HepG2 (cell line): ENCODE measurements at regions not wholly inside any gene's neighbourhood (a gene's known extent, or its start where the extent isn't known, plus 50 kb on each side); places are given as distances from the start of the nearest gene placed in this dataset.

Experiments used
- ATAC-seq: fragments of 200-7000 bp; cut with Tn5 transposase; 3 replicates; pipeline ENCODE4 v1.9.1; 2020; ENCODE audit warnings: mild to moderate bottlenecking, moderate library complexity
- BruUV-seq: library from RNA; stranded (reverse); fragments of 400-500 nt; replicated peaks from 2 replicates; lab custom pipeline; 2021; lab: Mats Ljungman, UMichigan
- CTCF ChIA-PET: fragments of 300-600 bp; formaldehyde crosslinking; extraction: SDS; loops from one replicate; lab custom pipeline; 2021; ENCODE audit warnings: low total read pairs, inconsistent platforms, low intra/inter-chr PET ratio; lab: Yijun Ruan, JAX
- POLR2A ChIA-PET: fragments of 350-600 bp; sonication (Branson Sonifier 250); formaldehyde crosslinking; loops from one replicate; lab custom pipeline; 2020; ENCODE audit warnings: antibody characterized with exemption, inconsistent platforms; lab: Yijun Ruan, JAX
- DNase-seq: peaks from one replicate; pipeline ENCODE4 v3.0.0-alpha.2; 2015; ENCODE audit warnings: low spot score
- FAIRE-seq: peaks from 3 replicates; lab custom pipeline; 2011; peaks lifted over from hg19 to GRCh38; lab: Jason Lieb, UNC
- H2AFZ ChIP-seq: one replicate; pipeline ENCODE4 v1.6.1; 2011; ENCODE audit warnings: low read length, inconsistent platforms
- H3K27ac ChIP-seq: fragments of 300-600 bp; 3 replicates; pipeline ENCODE4 v1.8.0; 2011; ENCODE audit warnings: mixed run types, mild to moderate bottlenecking, mixed read lengths, low read length, inconsistent platforms; ENCODE audit not compliant: insufficient read depth; ENCODE audit errors: extremely low read length
- H3K27me3 ChIP-seq, 2 experiments: fragments of 200-600 bp in 1 of 2; 2 replicates in 1 of 2; 3 replicates in 1 of 2; pipeline versions ENCODE4 v1.6.0 to v1.8.0; 2011; ENCODE audit warnings: low read length in 2 of 2, mild to moderate bottlenecking in 2 of 2, moderate library complexity in 2 of 2, inconsistent platforms in 1 of 2; ENCODE audit not compliant: insufficient read depth in 2 of 2, control insufficient read depth in 1 of 2
- H3K36me3 ChIP-seq, 2 experiments: fragments of 200-600 bp in 1 of 2; replicated peaks in 1 of 2; 2 replicates in 1 of 2; 3 replicates in 1 of 2; pipeline versions ENCODE4 v1.5.1 to v1.8.0; 2011; ENCODE audit warnings: low read length in 2 of 2, inconsistent platforms in 1 of 2; ENCODE audit not compliant: insufficient read depth in 2 of 2, control insufficient read depth in 1 of 2
- H3K4me1 ChIP-seq: 2 replicates; pipeline ENCODE4 v1.5.1; 2012; ENCODE audit warnings: low read length, inconsistent platforms; ENCODE audit not compliant: insufficient read depth
- H3K4me2 ChIP-seq: 2 replicates; pipeline ENCODE4 v1.6.0; 2011; ENCODE audit warnings: low read depth, low read length, inconsistent platforms
- H3K4me3 ChIP-seq, 3 experiments: fragments of 200-600 bp in 1 of 3; sonication (generic), shearing (Covaris generic) in 1 of 3; replicated peaks in 1 of 3; 2 replicates each; pipeline ENCODE4 v1.5.1; 2011 to 2016; ENCODE audit warnings: low read length in 3 of 3, inconsistent platforms in 2 of 3, low read depth in 2 of 3, mild to moderate bottlenecking in 2 of 3, control low read depth in 1 of 3, mixed read lengths in 1 of 3; ENCODE audit not compliant: insufficient read depth in 1 of 3
- H3K79me2 ChIP-seq: one replicate; pipeline ENCODE4 v1.6.1; 2011; ENCODE audit warnings: low read length, inconsistent platforms; ENCODE audit not compliant: insufficient read depth
- H3K9ac ChIP-seq: 2 replicates; pipeline ENCODE4 v1.6.0; 2011; ENCODE audit warnings: mild to moderate bottlenecking, low read depth, low read length, inconsistent platforms; ENCODE audit not compliant: insufficient read depth
- H3K9me3 ChIP-seq: 2 replicates; pipeline ENCODE4 v1.5.1; 2012; ENCODE audit warnings: mild to moderate bottlenecking, low read length
- H4K20me1 ChIP-seq: 2 replicates; pipeline ENCODE4 v1.6.0; 2011; ENCODE audit warnings: inconsistent platforms, mild to moderate bottlenecking, low read length, moderate library complexity; ENCODE audit not compliant: insufficient read depth
- DNMT3B ChIP-seq: conservative IDR thresholded peaks from 2 replicates; pipeline ENCODE4 v1.6.1; 2016; ENCODE audit warnings: missing biosample characterization, control low read depth
- DPF2 ChIP-seq: sonication (generic); formaldehyde crosslinking; IDR thresholded peaks from 2 replicates; pipeline ENCODE4 v1.4.0; 2020; ENCODE audit warnings: mild to moderate bottlenecking, low read depth, missing genetic modification reagents, borderline replicate concordance
- HIVEP1 ChIP-seq: sonication (generic); formaldehyde crosslinking; IDR thresholded peaks from 2 replicates; pipeline ENCODE4 v1.4.0; 2020; ENCODE audit warnings: mild to moderate bottlenecking, missing genetic modification reagents
- HNRNPL ChIP-seq: fragments of 200-400 bp; formaldehyde crosslinking; IDR thresholded peaks from 2 replicates; pipeline ENCODE4 v1.6.1; 2017; ENCODE audit warnings: mild to moderate bottlenecking, low read depth, low read length
- HOXA7 ChIP-seq: sonication (generic); formaldehyde crosslinking; IDR thresholded peaks from 2 replicates; pipeline ENCODE4 v1.8.1; 2022; ENCODE audit warnings: mild to moderate bottlenecking, missing genetic modification reagents, moderate library complexity
- MAFF ChIP-seq: IDR thresholded peaks from 2 replicates; pipeline ENCODE4 v1.6.1; 2011; ENCODE audit warnings: low read depth, low read length, improper control_type of control experiment
- MAX ChIP-seq: IDR thresholded peaks from 2 replicates; pipeline ENCODE4 v1.6.1; 2012; ENCODE audit warnings: inconsistent platforms
- MZF1 ChIP-seq: sonication (generic); formaldehyde crosslinking; IDR thresholded peaks from 2 replicates; pipeline ENCODE4 v1.8.1; 2023; ENCODE audit warnings: mild to moderate bottlenecking, missing genetic modification reagents, borderline replicate concordance
- NFYC ChIP-seq: IDR thresholded peaks from 2 replicates; pipeline ENCODE4 v1.6.1; 2016; ENCODE audit warnings: missing genetic modification reagents, missing compliant biosample characterization
- PRDM10 ChIP-seq: sonication (generic); formaldehyde crosslinking; IDR thresholded peaks from 2 replicates; pipeline ENCODE4 v1.4.0; 2020; ENCODE audit warnings: low read depth, missing genetic modification reagents
- PRPF4 ChIP-seq: fragments of 200-400 bp; formaldehyde crosslinking; IDR thresholded peaks from 2 replicates; pipeline ENCODE4 v1.6.1; 2016; ENCODE audit warnings: low read length, low read depth; ENCODE audit not compliant: poor library complexity, severe bottlenecking
- RARG ChIP-seq: sonication (generic); formaldehyde crosslinking; IDR thresholded peaks from 2 replicates; pipeline ENCODE4 v1.4.0; 2020; ENCODE audit warnings: low read depth, mild to moderate bottlenecking, missing genetic modification reagents
- SKI ChIP-seq: fragments of 450-650 bp; IDR thresholded peaks from one replicate; pipeline ENCODE4 v1.6.1; 2018; ENCODE audit warnings: mild to moderate bottlenecking; ENCODE audit not compliant: partially characterized antibody
- ZMYM3 ChIP-seq: sonication (generic); formaldehyde crosslinking; IDR thresholded peaks from 2 replicates; pipeline ENCODE4 v1.5.1; 2020; ENCODE audit warnings: mild to moderate bottlenecking, missing genetic modification reagents
- ZNF263 ChIP-seq: sonication (generic); formaldehyde crosslinking; IDR thresholded peaks from 2 replicates; pipeline ENCODE4 v1.4.0; 2020; ENCODE audit warnings: missing genetic modification reagents
- ZNF552 ChIP-seq: sonication (generic); formaldehyde crosslinking; IDR thresholded peaks from 2 replicates; pipeline ENCODE4 v1.9.0; 2022; ENCODE audit warnings: missing genetic modification reagents, mild to moderate bottlenecking, borderline replicate concordance
- ZNF562 ChIP-seq: sonication (generic); formaldehyde crosslinking; IDR thresholded peaks from 2 replicates; pipeline ENCODE4 v1.8.0; 2022; ENCODE audit warnings: missing genetic modification reagents, borderline replicate concordance
- ZNF879 ChIP-seq: sonication (generic); formaldehyde crosslinking; IDR thresholded peaks from 2 replicates; pipeline ENCODE4 v1.8.1; 2023; ENCODE audit warnings: missing genetic modification reagents
- WGBS: methylation state at CpG from one replicate; pipeline ENCODE4 v1.1.6; 2017; ENCODE audit warnings: low lambda C conversion rate; 5-methylcytosine and 5-hydroxymethylcytosine counted together
- in situ Hi-C: cut with HindIII; loops from 2 replicates; pipeline ENCODE4 v1.10.0; 2017; ENCODE audit warnings: low pct_unique_long_range_greater_than_20kb; ENCODE audit not compliant: extremely low pct_ligation_motif_present
- intact Hi-C: fragments of 100-400 bp; cut with micrococcal nuclease; formaldehyde crosslinking; loops from one replicate; pipeline ENCODE4 v1.10.0; 2022; ENCODE audit not compliant: unreplicated experiment

- WGBS, result 77% methylated on average over 4 of the region's 4 CpGs
- H2AFZ ChIP-seq, result no peak overlapping the region
- no peaks in the 10 kb centered on the region for H3K79me2 ChIP-seq
- H3K9me3 ChIP-seq, result no peaks in the 10 kb centered on the region
- no TSS peak for BruUV-seq
- no peak overlapping the region for H3K9ac ChIP-seq
- no peaks in the 10 kb centered on the region for H3K27me3 ChIP-seq
- H3K4me1 ChIP-seq, result no peaks in the 10 kb centered on the region
- CTCF ChIA-PET, result no interaction called here
- no peaks in the 10 kb centered on the region for H4K20me1 ChIP-seq
- no peak overlapping the region for H3K4me2 ChIP-seq
- ATAC-seq (no peak), FAIRE-seq (no peak), DNase-seq (no peak)
- no peak overlapping the region for H3K27ac ChIP-seq
- H3K36me3 ChIP-seq, result no peaks in the 10 kb centered on the region
- in situ Hi-C loops, result no loop called here
- H3K4me3 ChIP-seq, result no peak overlapping the region
- POLR2A ChIA-PET, result no interaction called here
- intact Hi-C loops, result no loop called here
- TF ChIP-seq ZNF562 (CRISPR knock-in tag) (no peak), ZMYM3 (CRISPR knock-in tag) (no peak), RARG (no peak), DNMT3B (CRISPR knock-in tag) (no peak), NFYC (CRISPR knock-in tag) (no peak), HOXA7 (no peak), SKI (no peak), PRDM10 (CRISPR knock-in tag) (no peak), MZF1 (no peak), HIVEP1 (CRISPR knock-in tag) (no peak), MAX (no peak), ZNF263 (CRISPR knock-in tag) (no peak), ZNF552 (CRISPR knock-in tag) (no peak), PRPF4 (no peak), HNRNPL (no peak), ZNF879 (CRISPR knock-in tag) (no peak), DPF2 (CRISPR knock-in tag) (no peak), MAFF (no peak)
These were observed 175.2 kb upstream of the ATP2B1 start for GRCh38 chr12:89883630-89884389.
